Uterus (tissue), 3 donors: ENCODE measurements at regions not wholly inside any gene's neighbourhood (a gene's known extent, or its start where the extent isn't known, plus 50 kb on each side); places are given as distances from the start of the nearest gene placed in this dataset.

Experiments
- DNase-seq, 2 donors: peaks; one replicate each; pipeline ENCODE4 v3.0.0-alpha.2; 2019 to 2020
- H3K27ac ChIP-seq, 2 donors: fragments of 200-600 bp; sonication (generic); 1 replicate in 1 of 2; 2 replicates in 1 of 2; pipeline ENCODE4 v1.5.1; 2016 to 2018
- H3K27me3 ChIP-seq, 2 donors: fragments of 200-600 bp; sonication (generic); one replicate each; pipeline ENCODE4 v1.5.1; 2018 to 2019; ENCODE audit warnings: control low read depth in 1 of 2
- H3K36me3 ChIP-seq, 2 donors: fragments of 200-600 bp; sonication (generic); one replicate each; pipeline ENCODE4 v1.5.1; 2019; ENCODE audit warnings: control low read depth in 1 of 2
- H3K4me1 ChIP-seq, 2 donors: fragments of 200-600 bp; sonication (generic); one replicate each; pipeline ENCODE4 v1.5.1; 2018 to 2019; ENCODE audit warnings: control low read depth in 1 of 2
- H3K4me3 ChIP-seq, 2 donors: fragments of 200-600 bp; sonication (generic); 1 replicate in 1 of 2; 2 replicates in 1 of 2; pipeline ENCODE4 v1.5.1; 2018 to 2019; ENCODE audit warnings: mild to moderate bottlenecking in 1 of 2
- H3K9me3 ChIP-seq, 2 donors: fragments of 200-600 bp; sonication (generic); one replicate each; pipeline ENCODE4 v1.5.1; 2019; ENCODE audit warnings: control low read depth in 1 of 2
- POLR2A ChIP-seq, 2 donors: fragments of 450-650 bp; IDR thresholded peaks; one replicate each; pipeline ENCODE4 v1.6.1; 2016; ENCODE audit warnings: antibody characterized with exemption in 2 of 2, mild to moderate bottlenecking in 1 of 2, moderate library complexity in 1 of 2
- intact Hi-C: fragments of 100-400 bp; cut with DNase I; formaldehyde crosslinking; loops from one replicate; pipeline ENCODE4 v1.15.1; 2023; ENCODE audit warnings: low total_unique reads
- TF ChIP-seq, protein P1 (sequence below), 4 experiments: fragments of 200-600 bp in 2 of 4; fragments of 450-650 bp in 2 of 4; sonication (generic) in 2 of 4; IDR thresholded peaks; one replicate each; pipeline ENCODE4 v1.5.1; 2016 to 2019; ENCODE audit warnings: antibody characterized with exemption in 4 of 4, mild to moderate bottlenecking in 2 of 4, moderate library complexity in 1 of 4
- donor health status: DM: yes; HTN: yes; CAD: no.

DNA sequence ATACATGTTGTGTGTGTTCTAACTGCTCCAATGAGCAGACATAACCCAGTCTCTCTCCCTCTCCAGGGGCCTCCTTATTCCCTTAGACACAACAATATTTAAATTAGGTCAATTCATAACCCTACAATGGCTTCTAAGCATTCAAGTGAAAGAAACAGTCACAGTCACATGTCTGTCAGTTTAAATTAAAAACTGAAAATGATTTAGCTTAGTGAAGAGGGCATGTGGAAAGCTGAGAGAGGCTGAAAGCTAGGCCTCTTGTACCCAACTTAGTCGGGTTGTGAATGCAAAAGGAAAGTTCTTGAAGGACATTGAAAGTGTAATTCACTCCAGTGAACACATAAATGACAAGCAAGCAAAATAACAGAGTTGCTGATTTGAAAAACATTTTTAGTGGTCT lies 1519.6 kb downstream of the OTOL1 start:
- intact Hi-C loops = no loop called here

DNA sequence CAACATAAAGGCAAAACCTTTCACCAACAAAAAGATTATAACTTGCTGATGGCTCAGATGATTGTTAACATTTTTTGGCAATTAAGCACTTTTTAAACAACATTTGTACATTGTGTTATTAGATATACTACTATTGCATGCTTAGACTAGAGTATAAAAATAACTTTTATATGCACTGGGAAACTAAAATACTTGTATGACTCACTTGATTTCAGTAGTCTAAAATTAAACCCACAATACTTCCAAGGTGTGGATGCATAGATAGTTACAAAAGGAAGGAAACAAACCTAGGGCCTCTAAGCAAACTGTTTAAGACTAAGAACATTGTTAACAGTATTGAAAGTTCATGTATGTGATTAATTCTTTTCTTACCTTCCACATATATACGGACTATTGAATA lies 1521.5 kb downstream of the OTOL1 start:
- no peaks in the 10 kb centered on the region for H3K36me3 ChIP-seq
- no peak for DNase-seq
- no peak overlapping the region for H3K4me3 ChIP-seq
- peaks cover 0 to 3% of the 10 kb centered on the region in 2 donors for H3K9me3 ChIP-seq
- no peaks in the 10 kb centered on the region for H3K4me1 ChIP-seq
- no peak overlapping the region for H3K27ac ChIP-seq
- H3K27me3 ChIP-seq = no peaks in the 10 kb centered on the region
- TF ChIP-seq, protein P1, sequence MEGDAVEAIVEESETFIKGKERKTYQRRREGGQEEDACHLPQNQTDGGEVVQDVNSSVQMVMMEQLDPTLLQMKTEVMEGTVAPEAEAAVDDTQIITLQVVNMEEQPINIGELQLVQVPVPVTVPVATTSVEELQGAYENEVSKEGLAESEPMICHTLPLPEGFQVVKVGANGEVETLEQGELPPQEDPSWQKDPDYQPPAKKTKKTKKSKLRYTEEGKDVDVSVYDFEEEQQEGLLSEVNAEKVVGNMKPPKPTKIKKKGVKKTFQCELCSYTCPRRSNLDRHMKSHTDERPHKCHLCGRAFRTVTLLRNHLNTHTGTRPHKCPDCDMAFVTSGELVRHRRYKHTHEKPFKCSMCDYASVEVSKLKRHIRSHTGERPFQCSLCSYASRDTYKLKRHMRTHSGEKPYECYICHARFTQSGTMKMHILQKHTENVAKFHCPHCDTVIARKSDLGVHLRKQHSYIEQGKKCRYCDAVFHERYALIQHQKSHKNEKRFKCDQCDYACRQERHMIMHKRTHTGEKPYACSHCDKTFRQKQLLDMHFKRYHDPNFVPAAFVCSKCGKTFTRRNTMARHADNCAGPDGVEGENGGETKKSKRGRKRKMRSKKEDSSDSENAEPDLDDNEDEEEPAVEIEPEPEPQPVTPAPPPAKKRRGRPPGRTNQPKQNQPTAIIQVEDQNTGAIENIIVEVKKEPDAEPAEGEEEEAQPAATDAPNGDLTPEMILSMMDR (IDR thresholded peaks at IDR 0.05) = no peak
- TF ChIP-seq POLR2A (IDR thresholded peaks at IDR 0.05) = no peak
- intact Hi-C loops = no loop called here

More for the DNA sequence above, 1519.6 kb downstream of the OTOL1 start:
- H3K36me3 ChIP-seq = no peaks in the 10 kb centered on the region
- H3K4me3 ChIP-seq = no peak overlapping the region
- no peaks in the 10 kb centered on the region for H3K4me1 ChIP-seq
- no peak for DNase-seq
- H3K27ac ChIP-seq = no peak overlapping the region
- TF ChIP-seq, protein P1 (IDR thresholded peaks at IDR 0.05) = no peak
- no peak for TF ChIP-seq POLR2A (IDR thresholded peaks at IDR 0.05)
- peaks cover 0 to 3% of the 10 kb centered on the region in 2 donors for H3K9me3 ChIP-seq
- H3K27me3 ChIP-seq = no peaks in the 10 kb centered on the region

DNA sequence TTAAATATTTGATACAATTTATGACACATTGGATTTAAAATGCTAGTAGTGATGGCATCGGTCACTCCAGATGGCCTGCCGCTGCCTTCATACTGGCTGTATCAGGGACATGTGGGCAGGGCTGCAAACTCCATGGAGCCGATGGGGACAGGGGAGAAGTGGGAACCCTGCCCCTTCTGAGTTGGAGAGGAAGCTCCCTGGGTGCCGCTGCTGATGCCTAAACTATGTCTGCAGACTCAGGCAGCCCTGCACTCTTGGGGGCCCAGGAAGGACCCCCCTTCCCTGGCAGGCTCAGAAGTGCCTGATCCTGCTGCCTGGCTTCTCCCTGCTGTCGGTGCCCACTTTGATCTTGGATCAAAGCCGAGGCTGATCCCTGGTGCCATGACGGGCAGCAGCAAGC lies 1522.1 kb downstream of the OTOL1 start:
- TF ChIP-seq, protein P1 (IDR thresholded peaks at IDR 0.05) = no peak
- no peak for TF ChIP-seq POLR2A (IDR thresholded peaks at IDR 0.05)
- intact Hi-C loops = no loop called here
- DNase-seq = no peak
- Histone ChIP-seq H3K4me1 (no peaks in the 10 kb centered on the region), H3K27me3 (no peaks in the 10 kb centered on the region), H3K27ac (no peak overlapping the region), H3K9me3 (peaks cover 0 to 3% of the 10 kb centered on the region in 2 donors), H3K36me3 (no peaks in the 10 kb centered on the region), H3K4me3 (no peak overlapping the region)

DNA sequence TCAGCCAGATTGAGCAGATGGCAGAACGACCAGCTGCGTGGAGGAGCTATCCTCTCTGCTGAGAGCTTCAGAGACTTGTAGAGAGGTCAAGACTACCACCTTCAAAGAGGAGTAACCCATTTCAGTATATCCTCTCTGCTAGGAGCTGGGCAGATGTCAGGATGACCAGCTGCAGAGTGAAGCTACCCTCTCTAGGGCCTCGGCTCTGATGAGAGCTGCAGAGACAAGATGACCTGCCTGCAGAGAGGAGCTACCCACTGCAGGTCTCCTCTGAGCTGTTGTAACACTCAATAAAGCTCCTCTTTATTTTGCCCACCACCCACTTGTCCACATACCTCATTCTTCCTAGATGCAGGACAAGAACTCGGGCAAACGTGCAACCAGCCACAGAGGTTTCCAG lies 1522.7 kb downstream of the OTOL1 start:
- TF ChIP-seq POLR2A (IDR thresholded peaks at IDR 0.05) = no peak
- TF ChIP-seq, protein P1 (IDR thresholded peaks at IDR 0.05) = no peak
- intact Hi-C loops = no loop called here
- no peak for DNase-seq
- Histone ChIP-seq H3K9me3 (peaks cover 0 to 3% of the 10 kb centered on the region in 2 donors), H3K27me3 (no peaks in the 10 kb centered on the region), H3K4me3 (no peak overlapping the region), H3K4me1 (no peaks in the 10 kb centered on the region), H3K36me3 (no peaks in the 10 kb centered on the region), H3K27ac (no peak overlapping the region)

DNA sequence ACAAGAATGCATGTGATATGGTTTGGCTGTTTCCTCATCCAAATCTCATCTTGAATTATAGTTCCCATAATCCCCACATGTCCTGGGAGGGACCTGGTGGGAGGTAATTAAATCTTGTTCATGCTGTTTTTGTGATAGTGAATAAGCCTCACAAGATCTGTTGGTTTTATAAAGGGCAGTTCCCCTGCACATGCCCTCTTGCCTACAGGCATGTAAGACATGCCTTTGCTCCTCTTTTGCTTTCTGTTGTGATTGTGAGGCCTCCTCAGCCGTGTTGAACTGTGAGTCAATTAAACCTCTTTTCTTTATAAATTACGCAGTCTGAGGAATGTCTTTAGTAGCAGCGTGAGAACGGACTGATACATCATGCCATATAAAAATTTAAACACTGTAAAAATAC lies 1537.0 kb downstream of the OTOL1 start:
- H3K4me3 ChIP-seq = no peak overlapping the region
- H3K9me3 ChIP-seq = no peaks in the 10 kb centered on the region
- no peaks in the 10 kb centered on the region for H3K27me3 ChIP-seq
- intact Hi-C loops = no loop called here
- no peaks in the 10 kb centered on the region for H3K36me3 ChIP-seq
- no peak overlapping the region for H3K27ac ChIP-seq
- DNase-seq = no peak
- no peaks in the 10 kb centered on the region for H3K4me1 ChIP-seq
- no peak for TF ChIP-seq POLR2A (IDR thresholded peaks at IDR 0.05)
- TF ChIP-seq, protein P1 (IDR thresholded peaks at IDR 0.05) = no peak
